Thoracic aorta (tissue), 2 donors: ENCODE measurements at regions not wholly inside any gene's neighbourhood (a gene's known extent, or its start where the extent isn't known, plus 50 kb on each side); places are given as distances from the start of the nearest gene placed in this dataset.
"Not testable (repeated sequence)": the region's sequence is repeated elsewhere in the genome, so short reads cannot be mapped to it uniquely, and the experiment has no call there.

Experiments
- ATAC-seq: fragments of 150-250 bp; one replicate; pipeline ENCODE4 v1.8.0; 2017; ENCODE audit warnings: low read depth; ENCODE audit not compliant: insufficient number of reproducible peaks, low FRiP score
- DNase-seq: peaks from one replicate; pipeline ENCODE4 v3.0.0-alpha.2; 2020; ENCODE audit warnings: low spot score
- H3K27ac ChIP-seq, 2 donors: fragments of 200-600 bp; sonication (generic); 1 replicate in 1 of 2; 2 replicates in 1 of 2; pipeline ENCODE4 v1.5.1; 2016; ENCODE audit warnings: mild to moderate bottlenecking in 2 of 2, moderate library complexity in 2 of 2
- H3K27me3 ChIP-seq: fragments of 200-600 bp; sonication (generic); replicated peaks from 2 replicates; pipeline ENCODE4 v1.6.0; 2016; ENCODE audit warnings: mild to moderate bottlenecking; ENCODE audit not compliant: insufficient read depth
- H3K36me3 ChIP-seq: fragments of 200-600 bp; sonication (generic); one replicate; pipeline ENCODE4 v1.5.1; 2016
- H3K4me1 ChIP-seq, 2 donors: fragments of 200-600 bp; sonication (generic); 1 replicate in 1 of 2; 2 replicates in 1 of 2; pipeline versions ENCODE4 v1.5.1 to v1.6.0; 2016; ENCODE audit warnings: low read depth in 2 of 2, mild to moderate bottlenecking in 1 of 2; ENCODE audit not compliant: control insufficient read depth in 1 of 2
- H3K4me3 ChIP-seq: fragments of 200-600 bp; sonication (generic); 2 replicates; pipeline ENCODE4 v1.5.1; 2016; ENCODE audit warnings: mild to moderate bottlenecking
- H3K9me3 ChIP-seq: fragments of 200-600 bp; sonication (generic); 2 replicates; pipeline ENCODE4 v1.5.1; 2016
- TF ChIP-seq, protein P1 (sequence below): fragments of 200-600 bp; sonication (generic); IDR thresholded peaks from one replicate; pipeline ENCODE4 v1.5.1; 2019; ENCODE audit warnings: antibody characterized with exemption

DNA sequence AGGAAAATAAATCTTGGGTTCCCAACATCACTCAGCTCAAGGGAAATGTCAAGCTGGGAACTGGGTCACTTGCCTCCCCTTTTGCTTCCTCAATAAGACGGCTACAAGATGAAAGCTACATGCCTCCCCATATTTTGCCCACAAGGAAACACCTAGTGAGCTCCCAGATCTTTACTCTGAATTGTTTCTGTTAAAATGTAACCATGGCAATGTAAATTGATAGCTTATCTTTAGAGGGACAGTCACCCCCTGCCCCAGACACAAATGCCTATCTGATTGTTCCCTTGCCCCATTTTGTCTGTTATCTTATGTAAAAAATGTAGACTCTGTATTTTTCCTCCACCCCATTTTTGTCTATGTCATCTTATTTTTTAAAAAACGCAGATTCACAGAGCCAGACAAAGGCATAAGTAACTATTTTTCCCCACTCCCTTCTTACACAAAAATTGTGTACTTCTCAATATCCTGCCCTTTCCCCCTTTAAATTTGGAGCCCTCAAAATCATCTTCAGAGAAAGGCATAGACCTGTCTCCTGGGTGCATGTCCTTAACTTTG, 288.7 kb upstream of the ERCC4 start:
- H3K4me1 ChIP-seq: no peaks in the 10 kb centered on the region
- no peaks in the 10 kb centered on the region for H3K27me3 ChIP-seq
- H3K4me3 ChIP-seq: no peak overlapping the region
- no peaks in the 10 kb centered on the region for H3K36me3 ChIP-seq
- TF ChIP-seq, protein P1, sequence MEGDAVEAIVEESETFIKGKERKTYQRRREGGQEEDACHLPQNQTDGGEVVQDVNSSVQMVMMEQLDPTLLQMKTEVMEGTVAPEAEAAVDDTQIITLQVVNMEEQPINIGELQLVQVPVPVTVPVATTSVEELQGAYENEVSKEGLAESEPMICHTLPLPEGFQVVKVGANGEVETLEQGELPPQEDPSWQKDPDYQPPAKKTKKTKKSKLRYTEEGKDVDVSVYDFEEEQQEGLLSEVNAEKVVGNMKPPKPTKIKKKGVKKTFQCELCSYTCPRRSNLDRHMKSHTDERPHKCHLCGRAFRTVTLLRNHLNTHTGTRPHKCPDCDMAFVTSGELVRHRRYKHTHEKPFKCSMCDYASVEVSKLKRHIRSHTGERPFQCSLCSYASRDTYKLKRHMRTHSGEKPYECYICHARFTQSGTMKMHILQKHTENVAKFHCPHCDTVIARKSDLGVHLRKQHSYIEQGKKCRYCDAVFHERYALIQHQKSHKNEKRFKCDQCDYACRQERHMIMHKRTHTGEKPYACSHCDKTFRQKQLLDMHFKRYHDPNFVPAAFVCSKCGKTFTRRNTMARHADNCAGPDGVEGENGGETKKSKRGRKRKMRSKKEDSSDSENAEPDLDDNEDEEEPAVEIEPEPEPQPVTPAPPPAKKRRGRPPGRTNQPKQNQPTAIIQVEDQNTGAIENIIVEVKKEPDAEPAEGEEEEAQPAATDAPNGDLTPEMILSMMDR: no peak
- H3K9me3 ChIP-seq: no peaks in the 10 kb centered on the region
- ATAC-seq: no peak
- DNase-seq: no peak
- H3K27ac ChIP-seq: no peak overlapping the region

DNA sequence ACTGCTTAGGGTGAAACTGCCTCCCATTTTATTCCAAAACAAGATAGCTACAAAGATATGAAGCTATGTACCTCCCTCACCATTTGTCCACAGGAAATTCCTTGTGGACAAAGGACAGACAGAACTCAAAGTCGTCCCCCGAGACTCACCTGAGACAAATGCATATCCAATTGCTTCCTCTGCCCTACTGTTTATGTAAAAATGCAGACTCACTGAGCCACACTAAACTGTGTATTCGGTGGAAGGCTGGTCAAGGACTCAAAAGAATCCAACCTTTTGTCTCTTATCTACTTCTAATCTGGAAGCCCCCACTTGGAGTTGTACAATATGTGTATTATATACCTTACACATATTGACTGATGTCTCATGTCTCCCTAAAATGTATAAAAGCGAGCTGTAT, 288.0 kb upstream of the ERCC4 start:
- Histone ChIP-seq H3K27ac (no peak overlapping the region), H3K36me3 (no peaks in the 10 kb centered on the region), H3K4me1 (no peaks in the 10 kb centered on the region), H3K9me3 (no peaks in the 10 kb centered on the region), H3K4me3 (no peak overlapping the region), H3K27me3 (no peaks in the 10 kb centered on the region)
- no peak for ATAC-seq
- TF ChIP-seq, protein P1: no peak
- no peak for DNase-seq

DNA sequence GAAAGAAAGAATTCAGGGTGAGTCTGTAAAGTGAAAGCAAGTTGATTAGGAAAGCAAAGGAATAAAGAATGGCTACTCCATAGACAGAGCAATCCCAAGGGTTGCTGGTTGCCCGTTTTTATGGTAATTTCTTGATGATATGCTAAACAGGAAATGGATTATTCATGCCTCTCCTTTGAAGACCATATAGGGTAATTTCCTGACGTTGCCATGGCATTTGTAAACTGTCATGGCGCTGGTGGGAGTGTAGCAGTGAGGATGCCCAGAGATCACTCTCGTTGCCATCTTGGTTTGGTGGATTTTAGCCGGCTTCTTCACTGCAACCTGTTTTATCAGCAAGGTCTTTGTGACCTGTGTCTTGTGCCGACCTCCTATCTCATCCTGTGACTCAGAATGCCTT, 287.4 kb upstream of the ERCC4 start:
- H3K27me3 ChIP-seq, H3K36me3 ChIP-seq, DNase-seq, H3K27ac ChIP-seq, H3K4me1 ChIP-seq, ATAC-seq, H3K4me3 ChIP-seq, H3K9me3 ChIP-seq: not testable (repeated sequence)

DNA sequence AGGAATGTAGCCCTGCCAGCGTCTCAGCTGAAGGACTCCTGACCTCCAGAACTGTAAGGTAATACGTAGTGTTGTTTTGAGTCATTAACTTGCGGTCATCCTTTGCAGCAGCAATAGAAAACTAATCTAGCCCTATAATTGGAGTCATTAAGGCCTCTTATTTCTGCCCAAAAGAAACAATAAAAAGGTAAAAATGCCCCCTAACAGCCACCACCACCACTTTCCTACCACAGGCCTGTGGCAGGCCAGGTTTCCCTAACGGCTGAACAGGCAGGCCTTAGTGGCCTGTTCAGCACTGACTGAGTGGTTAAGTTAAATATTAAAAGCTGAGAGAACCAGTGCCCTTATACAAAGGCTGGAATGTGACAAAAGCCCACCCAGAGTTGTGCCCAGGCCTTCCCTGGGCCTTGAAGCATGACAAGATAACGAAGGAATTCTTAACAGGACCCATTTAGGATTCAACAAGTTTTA, 286.5 kb upstream of the ERCC4 start:
- DNase-seq (no peak), ATAC-seq (no peak)
- Histone ChIP-seq H3K27ac (no peak overlapping the region), H3K9me3 (no peaks in the 10 kb centered on the region), H3K4me3 (no peak overlapping the region), H3K4me1 (no peaks in the 10 kb centered on the region), H3K36me3 (no peaks in the 10 kb centered on the region), H3K27me3 (no peaks in the 10 kb centered on the region)
- TF ChIP-seq, protein P1: no peak

DNA sequence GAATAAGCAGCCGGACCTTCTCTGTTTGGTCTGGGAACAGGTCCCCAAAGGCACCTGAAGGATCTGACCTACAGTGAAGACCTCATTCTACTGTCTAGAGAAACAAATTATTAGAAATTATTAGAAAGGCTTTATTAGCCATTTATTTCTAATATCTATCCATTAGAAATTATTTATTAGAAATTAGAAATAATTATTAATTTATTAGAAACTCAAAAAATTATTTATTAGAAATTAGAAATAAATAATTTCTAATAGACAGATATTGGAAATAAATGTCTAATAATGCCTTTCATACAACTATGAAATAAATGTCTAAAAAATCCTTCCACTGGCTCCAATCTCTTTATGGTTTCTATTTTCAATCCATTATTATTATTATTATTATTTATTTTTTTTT, 285.7 kb upstream of the ERCC4 start:
- Histone ChIP-seq H3K4me1 (no peaks in the 10 kb centered on the region), H3K27me3 (no peaks in the 10 kb centered on the region), H3K4me3 (no peak overlapping the region), H3K27ac (no peak overlapping the region), H3K36me3 (no peaks in the 10 kb centered on the region), H3K9me3 (no peaks in the 10 kb centered on the region)
- TF ChIP-seq, protein P1: no peak
- no peak for ATAC-seq
- no peak for DNase-seq

DNA sequence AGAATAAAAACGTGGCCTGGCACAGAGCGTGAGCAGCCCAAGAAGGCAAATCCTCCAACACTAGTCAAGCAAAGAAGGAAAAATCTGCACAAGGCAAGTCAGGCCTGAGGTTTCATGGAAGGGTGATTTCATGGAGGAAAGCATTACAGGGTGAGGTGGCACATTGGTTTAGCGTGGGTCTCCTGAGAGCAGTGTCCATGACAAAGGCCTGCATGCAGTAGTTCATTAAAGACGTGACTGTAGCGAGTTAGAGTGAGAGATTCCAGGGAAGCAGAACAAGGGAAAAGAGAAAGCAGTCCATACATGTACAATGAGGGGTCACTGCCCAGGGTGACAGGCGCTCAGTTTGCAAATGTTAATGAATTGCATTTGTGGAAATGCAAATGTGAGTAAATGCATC, 285.0 kb upstream of the ERCC4 start:
- Histone ChIP-seq H3K27me3 (no peaks in the 10 kb centered on the region), H3K4me3 (no peak overlapping the region), H3K4me1 (no peaks in the 10 kb centered on the region), H3K27ac (no peak overlapping the region), H3K36me3 (no peaks in the 10 kb centered on the region), H3K9me3 (no peaks in the 10 kb centered on the region)
- ATAC-seq (no peak), DNase-seq (no peak)
- TF ChIP-seq, protein P1: no peak
